ENCODE measurements at regions not wholly inside any gene's neighbourhood (a gene's known extent, or its start where the extent isn't known, plus 50 kb on each side); places are given as distances from the start of the nearest gene placed in this dataset.

DNA sequence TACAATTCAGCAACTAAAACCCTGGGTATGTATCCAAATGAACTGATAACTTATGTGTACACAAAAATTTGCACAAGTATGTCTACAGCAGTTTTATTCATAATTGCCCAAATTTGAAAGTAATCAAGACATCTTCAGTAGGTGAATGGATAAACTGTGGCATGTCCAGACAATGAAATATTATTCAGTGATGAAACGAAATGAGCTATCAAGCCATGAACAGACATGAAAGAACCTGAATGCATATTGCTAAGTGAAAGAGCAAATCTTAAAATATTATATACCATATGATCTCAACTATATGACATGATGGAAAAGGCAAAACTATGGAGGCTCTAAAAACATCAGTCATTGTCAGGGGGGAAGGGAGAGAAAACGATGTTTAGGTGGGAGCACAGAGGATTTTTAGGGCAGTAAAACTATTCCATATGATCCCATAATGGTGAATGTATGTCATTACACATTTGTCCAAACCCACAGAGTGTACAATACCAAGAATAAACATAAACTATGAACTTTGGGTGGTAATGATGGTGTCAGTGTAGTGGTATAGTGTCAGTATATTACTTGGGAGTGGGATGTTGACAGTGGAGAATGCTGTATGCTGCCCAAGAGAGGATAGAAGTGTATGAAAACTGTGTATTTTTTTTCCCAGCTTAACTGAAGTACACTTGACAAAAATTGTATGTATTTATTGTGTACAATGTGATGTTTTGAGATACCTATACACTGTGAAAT is 92.8 kb upstream of the PPP2R5A start:
- TF ChIP-seq POLR2AphosphoS5 (IDR thresholded peaks at IDR 0.05) (no peak), CTCF (IDR thresholded peaks at IDR 0.05) (no peak), POLR2A (IDR thresholded peaks at IDR 0.05) (no peak), EP300 (IDR thresholded peaks at IDR 0.05) (no peak)
